GM12878 (cell line): ENCODE measurements at regions not wholly inside any gene's neighbourhood (a gene's known extent, or its start where the extent isn't known, plus 50 kb on each side); places are given as distances from the start of the nearest gene placed in this dataset.

Experiments
- ATAC-seq: fragments of 200-7000 bp; cut with Tn5 transposase; 3 replicates; pipeline ENCODE4 v1.9.1; 2020; ENCODE audit warnings: mild to moderate bottlenecking, moderate library complexity
- BruUV-seq: library from RNA; stranded (reverse); fragments of 400-500 nt; replicated peaks from 2 replicates; lab custom pipeline; 2021; lab: Mats Ljungman, UMichigan
- CTCF ChIA-PET: fragments of 300-600 bp; sonication (Branson Sonifier 250); formaldehyde crosslinking; extraction: SDS; loops from one replicate; lab custom pipeline; 2021; ENCODE audit warnings: inconsistent platforms; lab: Yijun Ruan, JAX
- POLR2A ChIA-PET: fragments of 350-600 bp; formaldehyde crosslinking; extraction: SDS; loops from one replicate; lab custom pipeline; 2021; ENCODE audit warnings: inconsistent platforms; lab: Charles Lee
- RAD21 ChIA-PET: fragments of 300-600 bp; sonication (Branson Sonifier 250); formaldehyde crosslinking; loops from one replicate; lab custom pipeline; 2023; ENCODE audit warnings: antibody characterized with exemption; ENCODE audit not compliant: unreplicated experiment; lab: Charles Lee
- SMC1A ChIA-PET: fragments of 300-600 bp; sonication (Branson Sonifier 250); formaldehyde crosslinking; loops from one replicate; lab custom pipeline; 2023; ENCODE audit not compliant: unreplicated experiment, uncharacterized antibody; lab: Charles Lee
- DNase-seq: peaks from one replicate; pipeline ENCODE4 v3.0.0-alpha.2; 2011; ENCODE audit warnings: low read depth, low spot score
- FAIRE-seq: peaks from 3 replicates; lab custom pipeline; 2011; peaks lifted over from hg19 to GRCh38; lab: Jason Lieb, UNC
- H2AFZ ChIP-seq: 2 replicates; pipeline ENCODE4 v1.6.0; 2011; ENCODE audit warnings: low read depth, low read length, control low read depth; ENCODE audit not compliant: control insufficient read depth
- H3K27ac ChIP-seq: 2 replicates; pipeline ENCODE4 v1.5.1; 2011; ENCODE audit warnings: control low read depth; ENCODE audit not compliant: control insufficient read depth, insufficient read depth
- H3K27me3 ChIP-seq, 2 experiments: replicated peaks in 1 of 2; 2 replicates each; pipeline versions ENCODE4 v1.6.0 to v1.6.1; 2011; ENCODE audit warnings: low read length in 1 of 2; ENCODE audit not compliant: control insufficient read depth in 2 of 2, insufficient read depth in 2 of 2
- H3K36me3 ChIP-seq, 2 experiments: 2 replicates each; pipeline ENCODE4 v1.5.1; 2011; ENCODE audit warnings: low read length in 1 of 2; ENCODE audit not compliant: control insufficient read depth in 2 of 2, insufficient read depth in 2 of 2
- H3K4me1 ChIP-seq: 2 replicates; pipeline ENCODE4 v1.6.1; 2011; ENCODE audit warnings: mild to moderate bottlenecking, low read length, moderate library complexity, mixed read lengths; ENCODE audit not compliant: control insufficient read depth, insufficient read depth
- H3K4me2 ChIP-seq: 2 replicates; pipeline ENCODE4 v1.6.0; 2011; ENCODE audit warnings: control low read depth; ENCODE audit not compliant: control insufficient read depth, insufficient read depth
- H3K4me3 ChIP-seq: fragments of 200-600 bp; sonication (generic); 2 replicates; pipeline ENCODE4 v1.5.1; 2016
- H3K79me2 ChIP-seq: 2 replicates; pipeline ENCODE4 v1.6.0; 2011; ENCODE audit warnings: low read length; ENCODE audit not compliant: control insufficient read depth, insufficient read depth
- H3K9ac ChIP-seq: 2 replicates; pipeline ENCODE4 v1.8.0; 2011; ENCODE audit warnings: low read length, control low read depth, mixed read lengths; ENCODE audit not compliant: control insufficient read depth, insufficient read depth
- H3K9me3 ChIP-seq: replicated peaks from 3 replicates; pipeline ENCODE4 v1.5.1; 2011; ENCODE audit warnings: mild to moderate bottlenecking, low read length; ENCODE audit not compliant: control insufficient read depth, insufficient read depth
- H4K20me1 ChIP-seq: 2 replicates; pipeline ENCODE4 v1.6.0; 2011; ENCODE audit not compliant: control insufficient read depth, insufficient read depth
- ASH2L ChIP-seq: fragments of 300-600, 200-600 bp; sonication (generic); IDR thresholded peaks from 2 replicates; pipeline ENCODE4 v1.6.1; 2017; ENCODE audit warnings: low read depth, mild to moderate bottlenecking, borderline replicate concordance
- CEBPB ChIP-seq, 2 experiments: fragments of 150-350 bp in 1 of 2; IDR thresholded peaks; 2 replicates each; pipeline ENCODE4 v1.6.1; 2012 to 2014; ENCODE audit warnings: low read depth in 2 of 2, low read length in 2 of 2, borderline replicate concordance in 1 of 2, inconsistent platforms in 1 of 2
- CHD2 ChIP-seq: IDR thresholded peaks from 2 replicates; pipeline ENCODE4 v1.6.1; 2011; ENCODE audit warnings: low read depth, low read length, improper control_type of control experiment, borderline replicate concordance
- ESRRA ChIP-seq: IDR thresholded peaks from 2 replicates; pipeline ENCODE4 v1.6.1; 2012; ENCODE audit warnings: mild to moderate bottlenecking, low read length, improper control_type of control experiment
- HCFC1 ChIP-seq: fragments of 150-350 bp; IDR thresholded peaks from 2 replicates; pipeline ENCODE4 v1.6.1; 2014; ENCODE audit warnings: low read length
- LARP7 ChIP-seq: fragments of 450-650 bp; IDR thresholded peaks from 2 replicates; pipeline ENCODE4 v1.6.1; 2017; ENCODE audit warnings: mild to moderate bottlenecking
- MEF2A ChIP-seq: IDR thresholded peaks from 2 replicates; pipeline ENCODE4 v1.6.1; 2011; ENCODE audit warnings: low read depth, mild to moderate bottlenecking, low read length, moderate library complexity; ENCODE audit not compliant: insufficient read depth
- MXI1 ChIP-seq: fragments of 150-350 bp; IDR thresholded peaks from 2 replicates; pipeline ENCODE4 v1.6.1; 2011; ENCODE audit warnings: low read depth, mild to moderate bottlenecking, inconsistent platforms, low read length, improper control_type of control experiment
- RAD51 ChIP-seq: fragments of 450-650 bp; IDR thresholded peaks from 2 replicates; pipeline ENCODE4 v1.6.1; 2016; ENCODE audit warnings: moderate library complexity, mild to moderate bottlenecking, inconsistent platforms
- RB1 ChIP-seq: fragments of 450-650 bp; formaldehyde crosslinking; IDR thresholded peaks from 2 replicates; pipeline ENCODE4 v1.6.1; 2017; ENCODE audit warnings: mild to moderate bottlenecking, borderline replicate concordance
- RFX5 ChIP-seq: IDR thresholded peaks from 2 replicates; pipeline ENCODE4 v1.6.1; 2011; ENCODE audit warnings: low read depth, low read length, improper control_type of control experiment
- SMAD1 ChIP-seq: fragments of 450-650 bp; IDR thresholded peaks from 2 replicates; pipeline ENCODE4 v1.6.1; 2018; ENCODE audit warnings: mild to moderate bottlenecking, low read depth; ENCODE audit not compliant: partially characterized antibody
- SMAD5 ChIP-seq: IDR thresholded peaks from 2 replicates; pipeline ENCODE4 v1.6.1; 2016; ENCODE audit warnings: antibody characterized with exemption, low read depth
- SREBF2 ChIP-seq: IDR thresholded peaks from 2 replicates; pipeline ENCODE4 v1.6.1; 2012; ENCODE audit warnings: mild to moderate bottlenecking, low read length
- TARDBP ChIP-seq: IDR thresholded peaks from 2 replicates; pipeline ENCODE4 v1.6.1; 2016; ENCODE audit warnings: borderline replicate concordance
- TCF3 ChIP-seq: IDR thresholded peaks from 2 replicates; pipeline ENCODE4 v1.6.1; 2012; ENCODE audit warnings: low read depth, mild to moderate bottlenecking, low read length, borderline replicate concordance; ENCODE audit not compliant: insufficient read depth
- WGBS: methylation state at CpG from one replicate; pipeline ENCODE4 v1.1.6; 2016; ENCODE audit warnings: low lambda C conversion rate; ENCODE audit not compliant: insufficient replicate concordance, insufficient coverage; ENCODE audit errors: missing lambda C conversion rate; 5-methylcytosine and 5-hydroxymethylcytosine counted together
- in situ Hi-C: fragments of 300-500 bp; cut with MboI; formaldehyde crosslinking; loops from 9 replicates; pipeline ENCODE4 v1.14.3; 2018; ENCODE audit warnings: mixed read lengths
- intact Hi-C: fragments of 100-400 bp; cut with micrococcal nuclease; formaldehyde crosslinking; loops from one replicate; pipeline ENCODE4 v1.14.2; 2022; ENCODE audit not compliant: unreplicated experiment

- SMC1A ChIA-PET = no interaction called here
- no peak overlapping the region for H2AFZ ChIP-seq
- RAD21 ChIA-PET = no interaction called here
- ATAC-seq = no peak
- no peak for FAIRE-seq
- CTCF ChIA-PET = no interaction called here
- intact Hi-C loops (no loop called here), in situ Hi-C loops (no loop called here)
- POLR2A ChIA-PET = no interaction called here
- H3K27me3 ChIP-seq = no peaks in the 10 kb centered on the region
- H3K4me3 ChIP-seq = no peak overlapping the region
- no peak overlapping the region for H3K27ac ChIP-seq
- no TSS peak for BruUV-seq
- H3K4me2 ChIP-seq = no peak overlapping the region
- no peaks in the 10 kb centered on the region for H3K9me3 ChIP-seq
- H3K4me1 ChIP-seq = no peaks in the 10 kb centered on the region
- no peaks in the 10 kb centered on the region for H3K79me2 ChIP-seq
- no peak for TF ChIP-seq TARDBP
- TF ChIP-seq LARP7 = no peak
- TF ChIP-seq RAD51 = no peak
- TF ChIP-seq MEF2A = no peak
- no peak for TF ChIP-seq CHD2
- no peak for TF ChIP-seq HCFC1
- no peak for TF ChIP-seq MXI1
- no peak for TF ChIP-seq TCF3
- TF ChIP-seq ESRRA = no peak
- TF ChIP-seq RB1 = no peak
- TF ChIP-seq SMAD1 = no peak
- no peak for TF ChIP-seq SREBF2
- TF ChIP-seq SMAD5 = no peak
- TF ChIP-seq RFX5 = no peak
- TF ChIP-seq ASH2L = no peak
- TF ChIP-seq CEBPB (IDR thresholded peaks at IDR 0.05; ENCODE audit: borderline replicate concordance in 1 of 2, low read depth in 2 of 2, low read length in 2 of 2) = no peak
- TF ChIP-seq, all 136 proteins: peak for 0
- no peaks in the 10 kb centered on the region for H3K36me3 ChIP-seq
- no peak overlapping the region for H3K9ac ChIP-seq
- H4K20me1 ChIP-seq = no peaks in the 10 kb centered on the region
- WGBS = 13% methylated on average over 2 of the region's 2 CpGs
- no peak for DNase-seq
Measured at GRCh38 chr1:230541306-230541705, 101.0 kb upstream of the COG2 start.
